ENCODE measurements at regions not wholly inside any gene's neighbourhood (a gene's known extent, or its start where the extent isn't known, plus 50 kb on each side); places are given as distances from the start of the nearest gene placed in this dataset.
A peak's percentile ranks its signal among the peaks of the same experiment; 100 is the strongest.
"Not testable (repeated sequence)": the region's sequence is repeated elsewhere in the genome, so short reads cannot be mapped to it uniquely, and the experiment has no call there.

GRCh38 chr9:40768646-40769198 is 359.8 kb downstream of the FOXD4L6 start:
- intact Hi-C loops (cut with DNase I) = not testable (repeated sequence)
- peak in 2 of 10 donors; percentile 55 to 57 for DNase-seq

GRCh38 chr9:40768178-40768577 is 360.3 kb downstream of the FOXD4L6 start:
- intact Hi-C loops (cut with DNase I) = not testable (repeated sequence)
- DNase-seq = peak in 2 of 10 donors; percentile 52 to 62

GRCh38 chr9:40754957-40755356 is 373.5 kb downstream of the FOXD4L6 start:
- intact Hi-C loops (cut with DNase I); DNase-seq: not testable (repeated sequence)

- DNase-seq; intact Hi-C loops (cut with DNase I): not testable (repeated sequence)
Measured at GRCh38 chr9:40753288-40753687, 375.2 kb downstream of the FOXD4L6 start.

GRCh38 chr9:40746921-40747485 is 381.5 kb downstream of the FOXD4L6 start:
- intact Hi-C loops (cut with DNase I); DNase-seq: not testable (repeated sequence)

Data from posterior cingulate gyrus (tissue), 11 donors.